HG03280 (cell line): ENCODE measurements at regions not wholly inside any gene's neighbourhood (a gene's known extent, or its start where the extent isn't known, plus 50 kb on each side); places are given as distances from the start of the nearest gene placed in this dataset.
"Not testable (repeated sequence)": the region's sequence is repeated elsewhere in the genome, so short reads cannot be mapped to it uniquely, and the experiment has no call there.

ENCODE experiments used
- ATAC-seq: cut with Tn5 transposase; IDR thresholded peaks from one replicate; pipeline ENCODE4 v1.9.1; 2021; ENCODE audit warnings: mild to moderate bottlenecking, moderate library complexity; ENCODE audit not compliant: unreplicated experiment

DNA sequence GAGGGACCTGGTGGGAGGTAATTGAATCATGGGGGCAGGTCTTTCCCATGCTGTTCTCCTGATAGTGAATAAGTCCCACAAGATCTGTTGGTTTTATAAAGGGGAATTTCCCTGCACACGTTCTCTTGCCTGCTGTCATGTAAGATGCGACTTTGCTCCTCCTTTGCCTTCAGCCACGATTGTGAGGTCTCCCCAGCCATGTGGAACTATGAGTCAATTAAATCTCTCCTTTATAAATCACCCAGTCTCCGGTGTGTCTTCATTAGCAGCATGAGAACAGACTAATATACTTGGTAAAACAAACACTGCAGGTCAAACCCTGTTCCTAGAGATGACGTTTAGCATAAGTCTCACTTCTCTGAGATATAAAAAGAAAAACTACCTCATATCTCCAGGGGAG is 148.3 kb downstream of the MATN1 start:
- ATAC-seq, result no peak

DNA sequence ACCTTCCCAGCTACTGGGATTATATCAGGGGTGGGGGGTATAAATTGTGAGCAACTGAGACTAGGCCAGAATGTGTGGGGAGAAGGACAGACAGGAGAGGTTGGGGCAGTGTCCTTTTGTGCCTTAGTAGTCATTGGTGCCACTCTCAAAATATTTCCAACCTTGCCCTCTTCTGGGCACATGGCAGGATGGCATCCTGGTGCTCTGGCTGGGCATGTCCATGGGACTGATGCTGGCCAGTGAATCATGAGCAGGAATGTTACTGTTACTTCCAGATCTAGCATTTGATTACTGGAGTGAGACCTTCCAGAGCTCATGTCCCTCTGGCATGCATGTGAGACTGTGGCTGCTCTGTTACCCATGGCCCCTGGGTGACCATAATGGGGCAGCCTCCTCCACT is 151.2 kb downstream of the MATN1 start:
- ATAC-seq, result no peak

GRCh38 chr1:30571380-30571779 is 152.0 kb downstream of the MATN1 start:
- ATAC-seq, result no peak

GRCh38 chr1:30569384-30569783 is 154.0 kb downstream of the MATN1 start:
- no peak for ATAC-seq

DNA sequence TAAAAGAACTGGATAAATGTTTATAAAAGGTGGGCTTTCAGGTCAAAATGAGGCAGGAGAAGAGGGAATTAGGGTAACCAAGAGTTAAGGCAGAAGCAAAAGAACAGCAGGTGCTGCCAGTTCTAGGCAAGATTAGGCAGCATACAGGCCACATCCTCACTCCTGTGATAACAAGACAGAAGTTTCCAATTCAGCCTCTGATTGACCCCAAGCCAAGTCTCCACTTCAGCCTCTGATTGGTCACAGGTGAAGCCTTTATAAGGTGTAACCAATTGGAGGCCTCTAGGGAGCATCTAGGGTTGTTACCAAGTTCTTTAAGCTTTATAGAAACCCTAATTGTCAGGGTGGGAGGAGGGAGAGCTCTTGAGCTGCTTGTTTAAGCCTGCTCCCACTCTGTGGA is 160.8 kb downstream of the MATN1 start:
- ATAC-seq, result no peak

GRCh38 chr1:30551603-30552002 is 171.8 kb downstream of the MATN1 start:
- ATAC-seq, result no peak

DNA sequence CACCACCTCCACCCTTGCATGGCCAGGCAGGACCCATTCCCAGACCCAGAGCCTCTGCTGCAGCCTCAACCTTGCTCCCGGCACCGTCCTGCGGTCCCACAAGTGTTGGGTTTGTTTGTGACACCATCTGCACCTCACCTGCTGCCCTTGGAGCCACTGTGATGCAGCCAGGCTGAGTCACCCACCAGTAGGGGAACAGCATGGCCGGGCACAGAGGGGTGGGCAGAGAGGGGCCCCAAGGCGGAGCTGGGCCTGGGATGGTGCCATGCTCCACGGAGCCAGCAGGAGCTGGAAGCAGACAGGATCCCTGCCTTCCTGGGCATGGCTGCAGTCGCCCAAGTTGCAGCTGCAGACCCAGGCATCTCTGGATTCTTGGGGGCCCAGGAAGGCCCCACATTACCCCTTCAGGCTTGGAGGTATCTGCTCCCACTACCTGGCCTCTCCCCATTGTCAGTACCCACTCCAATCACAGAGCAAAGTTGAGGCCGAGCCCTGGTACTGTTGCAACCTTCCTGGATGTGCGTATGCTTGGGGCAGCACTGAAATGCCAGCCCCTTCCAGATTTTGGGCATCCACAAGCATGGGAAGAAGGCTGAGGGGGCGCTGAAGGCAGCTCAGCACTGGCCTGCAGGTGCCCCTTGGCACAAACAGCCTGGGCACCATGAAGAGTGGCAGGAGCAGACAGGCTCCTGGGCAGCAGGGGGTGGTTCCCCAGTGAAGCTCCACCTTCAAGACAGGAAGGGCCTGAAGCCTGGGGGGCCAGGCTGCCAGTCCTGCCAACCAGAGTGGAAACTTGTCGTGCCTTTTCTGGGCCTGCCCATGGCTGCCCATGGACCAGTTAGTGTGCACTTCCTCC is 172.8 kb downstream of the MATN1 start:
- no peak for ATAC-seq

GRCh38 chr1:30549872-30550271 is 173.5 kb downstream of the MATN1 start:
- not testable (repeated sequence) for ATAC-seq

- ATAC-seq, result no peak
These were observed 175.1 kb downstream of the MATN1 start for GRCh38 chr1:30548294-30548693.

DNA sequence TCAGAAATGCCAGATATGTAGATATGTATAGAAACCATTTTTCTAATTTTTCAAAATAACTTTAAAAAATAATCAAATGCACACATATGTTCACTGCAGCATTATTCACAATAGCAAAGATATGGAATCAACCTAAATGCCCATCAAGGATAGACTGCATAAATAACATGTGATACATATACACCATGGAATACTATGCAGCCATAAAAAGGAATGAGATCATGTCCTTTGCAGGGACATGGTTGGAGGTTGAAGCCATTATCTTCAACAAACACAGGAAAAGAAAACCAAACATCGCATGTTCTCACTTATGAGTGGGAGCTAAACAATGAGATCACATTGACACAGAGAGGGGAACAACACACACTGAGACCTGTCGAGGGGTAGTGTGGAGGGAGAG is 176.1 kb downstream of the MATN1 start:
- not testable (repeated sequence) for ATAC-seq

DNA sequence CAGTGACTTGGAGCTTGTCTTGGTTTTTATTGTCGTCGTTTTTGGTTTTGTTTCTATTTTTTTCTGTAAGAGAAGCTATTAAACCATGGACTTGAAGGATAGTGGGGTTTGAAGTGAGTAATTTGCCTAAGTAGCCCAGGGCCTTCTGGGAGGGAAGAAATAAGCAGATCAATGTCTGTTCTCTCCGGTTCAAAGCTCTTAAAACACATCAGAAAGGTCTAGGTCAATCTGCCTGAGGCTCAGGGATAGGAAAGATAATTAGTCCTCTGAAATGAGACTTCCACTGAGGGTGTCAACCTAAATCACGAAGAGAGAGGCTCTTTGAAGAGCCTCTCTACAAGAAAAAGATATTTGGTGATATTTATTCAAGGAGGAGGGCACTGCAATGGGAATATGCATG is 178.0 kb downstream of the MATN1 start:
- ATAC-seq, result no peak

- no peak for ATAC-seq
These were observed 181.5 kb downstream of the MATN1 start for GRCh38 chr1:30541721-30542485.

- no peak for ATAC-seq
These were observed 182.7 kb downstream of the MATN1 start for GRCh38 chr1:30540611-30541192.

DNA sequence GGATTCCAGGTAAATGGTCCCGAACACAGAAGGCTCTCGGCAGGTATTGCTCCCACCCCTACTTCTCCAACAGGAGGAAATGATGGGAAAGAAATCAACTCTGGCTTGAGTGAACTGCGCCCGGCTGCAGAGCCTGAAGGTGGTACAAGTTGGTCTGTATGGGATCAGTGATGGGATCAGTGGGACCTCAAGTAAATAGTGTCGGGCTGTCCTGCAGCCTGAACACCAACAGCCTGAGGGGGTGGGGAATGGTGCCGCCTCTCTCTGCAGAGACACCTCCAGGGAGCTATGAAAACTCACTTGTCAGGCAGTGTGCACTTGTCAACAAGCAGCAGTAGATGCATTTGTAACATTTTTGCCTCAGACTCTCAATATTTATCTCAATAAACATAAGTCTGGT is 183.5 kb downstream of the MATN1 start:
- ATAC-seq, result no peak

- no peak for ATAC-seq
These were observed 184.2 kb downstream of the MATN1 start for GRCh38 chr1:30538993-30539867.

DNA sequence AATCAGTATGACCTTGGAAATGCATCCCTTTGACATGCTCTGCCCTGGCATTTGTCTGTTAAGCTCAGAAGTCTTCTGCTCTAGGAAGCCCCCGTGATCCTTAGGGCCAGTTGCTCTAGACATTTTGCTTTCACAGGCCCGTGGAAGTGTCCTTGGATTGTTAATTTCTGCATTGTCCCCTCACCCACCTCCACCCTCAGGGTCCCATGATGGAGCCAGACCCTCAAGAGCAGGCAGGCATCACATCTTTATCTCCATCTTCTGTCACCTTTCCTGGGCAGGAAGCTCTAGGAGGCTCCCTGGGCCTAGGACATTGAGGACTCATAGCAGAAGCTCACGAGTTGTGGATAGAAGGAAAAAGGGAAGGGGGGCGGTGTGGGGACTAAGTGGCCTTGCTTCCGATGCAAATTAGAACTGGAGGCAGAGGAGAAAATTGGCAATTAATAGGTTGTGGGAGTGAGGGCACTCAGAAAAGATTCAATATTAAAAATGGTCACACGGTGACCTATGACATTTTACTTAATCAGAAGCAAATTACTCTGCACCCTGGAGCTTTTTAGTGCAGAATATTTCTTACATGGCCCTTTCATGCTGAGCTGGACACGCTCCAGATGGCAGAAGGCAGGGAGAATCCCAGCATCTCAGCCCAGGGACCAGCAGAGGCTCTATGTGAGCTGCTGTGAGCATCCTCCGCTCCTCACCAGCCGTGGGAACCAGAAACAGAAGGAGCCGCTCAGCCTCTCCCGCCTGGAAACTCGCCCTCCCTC is 185.0 kb downstream of the MATN1 start:
- ATAC-seq, result no peak

- no peak for ATAC-seq
These were observed 186.1 kb downstream of the MATN1 start for GRCh38 chr1:30537279-30537678.

GRCh38 chr1:30536530-30536929 is 186.9 kb downstream of the MATN1 start:
- ATAC-seq, result no peak

DNA sequence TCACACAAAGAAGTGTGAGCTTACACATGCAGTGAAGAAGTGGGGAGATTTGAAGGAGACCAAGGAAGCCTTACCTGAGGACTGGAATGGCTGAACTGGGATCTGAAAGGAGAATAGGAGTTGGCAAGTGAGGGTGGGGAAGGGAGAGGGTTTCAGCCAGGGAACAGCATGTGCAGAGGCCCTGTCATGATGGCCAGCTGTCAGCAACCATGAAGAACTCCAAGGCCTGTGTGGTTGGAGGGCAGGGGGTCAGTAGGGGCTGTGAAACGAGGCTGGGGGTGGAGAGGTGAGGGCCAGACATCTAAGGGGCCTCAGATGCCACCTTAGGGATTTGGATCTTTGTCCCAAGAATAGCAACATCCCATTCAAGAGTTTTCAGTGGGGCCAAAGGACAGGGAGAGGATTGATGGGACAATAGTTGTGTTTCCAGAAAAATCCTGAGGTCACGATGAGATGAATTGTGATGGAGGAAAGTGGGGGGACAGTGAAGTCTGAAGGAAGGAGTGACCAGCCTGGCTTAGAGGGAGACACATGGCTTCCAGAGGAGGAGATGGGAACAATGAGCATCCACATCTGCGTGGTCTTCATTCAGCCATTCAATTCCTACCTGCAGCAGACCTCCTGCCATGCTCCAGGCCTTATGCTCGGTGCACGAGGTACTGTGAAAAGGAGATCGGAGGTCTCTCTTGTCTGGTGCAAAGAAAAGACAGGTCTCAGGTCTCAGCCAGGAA is 187.6 kb downstream of the MATN1 start:
- ATAC-seq, result no peak
